B cell (primary cell): ENCODE measurements at regions not wholly inside any gene's neighbourhood (a gene's known extent, or its start where the extent isn't known, plus 50 kb on each side); places are given as distances from the start of the nearest gene placed in this dataset.

Experiments
- CTCF ChIP-seq: fragments of 200-600 bp; IDR thresholded peaks from one replicate; pipeline ENCODE4 v1.8.0; 2022; ENCODE audit warnings: antibody characterized with exemption, mild to moderate bottlenecking
- EZH2 ChIP-seq: IDR thresholded peaks from 2 replicates; pipeline ENCODE4 v1.6.1; 2012; ENCODE audit warnings: borderline replicate concordance, low read depth, mild to moderate bottlenecking, moderate library complexity, low read length; ENCODE audit not compliant: insufficient read depth, poor library complexity, severe bottlenecking

- TF ChIP-seq CTCF (no peak), EZH2 (no peak)
Observed at GRCh38 chrX:106436691-106437090, 175.1 kb upstream of the RADX start.
